ENCODE measurements at regions not wholly inside any gene's neighbourhood (a gene's known extent, or its start where the extent isn't known, plus 50 kb on each side); places are given as distances from the start of the nearest gene placed in this dataset.

DNA sequence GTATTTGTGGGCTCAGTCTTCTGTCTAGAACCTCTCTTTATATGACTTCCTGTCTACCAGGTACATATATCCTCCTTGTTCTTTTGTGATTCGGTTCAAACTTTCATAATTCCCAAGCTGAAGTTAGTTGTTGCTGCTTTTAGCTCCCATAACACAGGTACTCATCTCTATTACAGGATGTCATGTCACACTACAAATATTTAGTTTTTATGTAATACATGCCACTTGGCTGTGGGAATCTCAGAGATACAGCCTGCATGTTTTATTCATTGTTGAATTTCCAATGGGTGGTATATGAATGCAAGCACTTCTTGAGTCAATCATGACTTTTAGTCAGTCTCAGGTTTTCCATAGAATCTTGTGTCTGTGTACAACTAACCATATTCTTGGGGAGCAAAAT is 122.7 kb downstream of the SINHCAF start:
- no peak overlapping the region for H3K4me3 ChIP-seq (replicated peaks; ENCODE audit: low read depth, low read length)
- TF ChIP-seq, protein P1, sequence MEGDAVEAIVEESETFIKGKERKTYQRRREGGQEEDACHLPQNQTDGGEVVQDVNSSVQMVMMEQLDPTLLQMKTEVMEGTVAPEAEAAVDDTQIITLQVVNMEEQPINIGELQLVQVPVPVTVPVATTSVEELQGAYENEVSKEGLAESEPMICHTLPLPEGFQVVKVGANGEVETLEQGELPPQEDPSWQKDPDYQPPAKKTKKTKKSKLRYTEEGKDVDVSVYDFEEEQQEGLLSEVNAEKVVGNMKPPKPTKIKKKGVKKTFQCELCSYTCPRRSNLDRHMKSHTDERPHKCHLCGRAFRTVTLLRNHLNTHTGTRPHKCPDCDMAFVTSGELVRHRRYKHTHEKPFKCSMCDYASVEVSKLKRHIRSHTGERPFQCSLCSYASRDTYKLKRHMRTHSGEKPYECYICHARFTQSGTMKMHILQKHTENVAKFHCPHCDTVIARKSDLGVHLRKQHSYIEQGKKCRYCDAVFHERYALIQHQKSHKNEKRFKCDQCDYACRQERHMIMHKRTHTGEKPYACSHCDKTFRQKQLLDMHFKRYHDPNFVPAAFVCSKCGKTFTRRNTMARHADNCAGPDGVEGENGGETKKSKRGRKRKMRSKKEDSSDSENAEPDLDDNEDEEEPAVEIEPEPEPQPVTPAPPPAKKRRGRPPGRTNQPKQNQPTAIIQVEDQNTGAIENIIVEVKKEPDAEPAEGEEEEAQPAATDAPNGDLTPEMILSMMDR (IDR thresholded peaks at IDR 0.05; ENCODE audit: low read depth, low read length, missing control alignments), result no peak
- no peak for DNase-seq (ENCODE audit: extremely low read depth, low read depth)

GRCh38 chr12:31205054-31205453 is 120.9 kb downstream of the SINHCAF start:
- TF ChIP-seq, protein P1 (IDR thresholded peaks at IDR 0.05; ENCODE audit: low read depth, low read length, missing control alignments), result no peak
- DNase-seq (ENCODE audit: extremely low read depth, low read depth), result peak; percentile 22
- H3K4me3 ChIP-seq (replicated peaks; ENCODE audit: low read depth, low read length), result no peak overlapping the region

GRCh38 chr12:31206038-31206670 is 119.8 kb downstream of the SINHCAF start:
- TF ChIP-seq, protein P1 (IDR thresholded peaks at IDR 0.05; ENCODE audit: low read depth, low read length, missing control alignments), result no peak
- H3K4me3 ChIP-seq (replicated peaks; ENCODE audit: low read depth, low read length), result no peak overlapping the region
- peak; percentile 46 for DNase-seq (ENCODE audit: extremely low read depth, low read depth)

- DNase-seq (ENCODE audit: extremely low read depth, low read depth), result no peak
- H3K4me3 ChIP-seq (replicated peaks; ENCODE audit: low read depth, low read length), result no peak overlapping the region
- TF ChIP-seq, protein P1 (IDR thresholded peaks at IDR 0.05; ENCODE audit: low read depth, low read length, missing control alignments), result no peak
Measured at GRCh38 chr12:31207799-31208465, 118.0 kb downstream of the SINHCAF start.

DNA sequence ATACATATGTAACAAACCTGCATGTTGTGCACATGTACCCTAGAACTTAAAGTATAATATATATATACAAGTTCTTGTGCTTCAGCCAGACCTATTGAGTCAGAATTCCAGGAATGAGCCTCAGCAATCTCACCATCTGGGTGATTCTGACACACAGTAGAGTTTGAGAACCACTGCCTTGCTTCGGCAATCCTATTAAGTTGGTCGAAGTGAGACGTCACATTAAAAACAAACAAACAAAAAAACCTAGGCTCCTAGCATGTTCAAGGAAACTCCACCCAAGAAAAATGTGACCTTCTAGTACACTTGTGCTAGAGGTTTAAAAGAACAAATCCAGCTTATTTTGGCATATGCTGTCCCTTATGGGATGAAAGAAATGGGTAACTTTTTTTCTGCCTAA is 115.8 kb downstream of the SINHCAF start:
- TF ChIP-seq, protein P1 (IDR thresholded peaks at IDR 0.05; ENCODE audit: low read depth, low read length, missing control alignments), result no peak
- no peak overlapping the region for H3K4me3 ChIP-seq (replicated peaks; ENCODE audit: low read depth, low read length)
- no peak for DNase-seq (ENCODE audit: extremely low read depth, low read depth)

DNA sequence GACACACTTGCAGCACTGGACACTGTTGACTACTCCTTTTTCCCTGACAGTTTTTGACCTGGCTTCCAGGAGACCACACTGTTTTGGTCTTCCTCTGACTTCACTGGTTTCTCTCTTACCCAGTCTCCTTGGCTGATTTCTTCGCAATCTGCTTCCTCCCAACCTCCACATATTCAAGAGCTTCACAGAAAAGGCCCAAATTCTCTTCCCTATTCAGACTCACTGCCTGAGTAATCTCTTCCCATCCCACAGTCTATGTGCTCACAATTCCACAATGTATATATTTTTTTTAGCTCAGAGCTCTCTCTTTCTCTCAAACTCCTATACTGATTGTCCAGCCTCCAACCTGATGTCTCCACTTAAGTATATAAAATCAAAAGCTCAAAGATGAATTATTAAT is 115.4 kb downstream of the SINHCAF start:
- TF ChIP-seq, protein P1 (IDR thresholded peaks at IDR 0.05; ENCODE audit: low read depth, low read length, missing control alignments), result no peak
- H3K4me3 ChIP-seq (replicated peaks; ENCODE audit: low read depth, low read length), result no peak overlapping the region
- no peak for DNase-seq (ENCODE audit: extremely low read depth, low read depth)
